ENCODE measurements at regions not wholly inside any gene's neighbourhood (a gene's known extent, or its start where the extent isn't known, plus 50 kb on each side); places are given as distances from the start of the nearest gene placed in this dataset.
"Not testable (repeated sequence)": the region's sequence is repeated elsewhere in the genome, so short reads cannot be mapped to it uniquely, and the experiment has no call there.

DNA sequence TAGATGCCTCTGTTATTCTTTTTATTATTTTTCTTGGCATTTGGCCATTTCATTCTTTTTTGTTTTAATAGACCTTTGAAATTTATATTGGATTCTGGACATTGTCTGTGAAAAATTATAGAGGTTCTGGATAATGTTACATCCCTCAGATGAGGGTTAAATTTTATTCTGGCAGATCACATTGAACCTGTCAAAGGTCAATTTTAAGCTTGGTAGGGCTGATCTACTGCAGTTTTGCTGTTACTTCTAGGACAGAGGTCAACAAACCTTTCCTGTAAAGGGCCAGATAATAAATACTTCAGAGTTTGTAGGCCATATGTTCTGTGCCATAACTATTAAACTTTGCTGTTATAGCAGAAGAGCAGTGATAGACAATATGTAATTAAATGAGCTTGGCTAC, 318.9 kb upstream of the DPPA4 start:
- no peak for DNase-seq (ENCODE audit: low read depth in 2 of 2)

DNA sequence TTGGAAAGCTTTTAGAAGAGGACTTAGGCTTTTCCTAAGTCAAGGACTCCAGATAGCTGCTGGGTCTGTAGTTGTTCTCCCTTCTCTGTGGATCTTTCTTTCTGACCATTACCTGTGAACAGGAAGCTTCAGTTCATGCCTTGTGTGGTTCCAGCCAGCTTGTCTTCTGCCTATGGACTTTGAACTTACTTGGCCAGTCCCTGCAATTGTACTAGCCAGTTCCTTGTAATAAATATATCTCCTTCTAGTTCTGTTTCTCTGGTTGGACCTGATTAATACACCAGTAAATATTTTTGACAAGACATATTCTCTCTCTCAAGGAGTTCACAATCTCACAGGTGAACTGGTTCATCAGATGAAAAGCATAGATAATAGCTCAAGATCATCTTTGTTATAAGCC, 341.3 kb upstream of the DPPA4 start:
- no peak for DNase-seq (ENCODE audit: low read depth in 2 of 2)

DNA sequence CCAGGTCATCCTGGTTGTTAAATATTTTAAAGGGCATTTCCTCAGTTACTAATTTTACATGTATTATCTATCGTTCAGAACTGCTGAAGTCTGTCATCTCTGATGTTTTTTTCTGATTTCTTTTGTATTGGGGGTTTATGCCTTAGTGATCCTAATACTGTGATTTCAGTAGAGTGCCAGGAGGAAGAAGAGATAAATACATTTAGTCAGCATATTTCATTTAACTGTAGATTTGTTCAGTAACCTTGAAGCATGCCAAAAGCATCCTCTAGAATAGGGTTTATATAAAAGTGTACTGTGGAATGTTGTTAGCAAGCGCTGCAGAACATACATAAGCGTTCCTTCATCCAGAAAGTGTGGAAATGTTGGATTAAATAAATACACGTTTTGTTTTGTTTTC, 342.3 kb upstream of the DPPA4 start:
- DNase-seq (ENCODE audit: low read depth in 2 of 2): no peak

- DNase-seq (ENCODE audit: low read depth in 2 of 2): no peak
These were observed 346.4 kb upstream of the DPPA4 start for GRCh38 chr3:109683746-109684145.

DNA sequence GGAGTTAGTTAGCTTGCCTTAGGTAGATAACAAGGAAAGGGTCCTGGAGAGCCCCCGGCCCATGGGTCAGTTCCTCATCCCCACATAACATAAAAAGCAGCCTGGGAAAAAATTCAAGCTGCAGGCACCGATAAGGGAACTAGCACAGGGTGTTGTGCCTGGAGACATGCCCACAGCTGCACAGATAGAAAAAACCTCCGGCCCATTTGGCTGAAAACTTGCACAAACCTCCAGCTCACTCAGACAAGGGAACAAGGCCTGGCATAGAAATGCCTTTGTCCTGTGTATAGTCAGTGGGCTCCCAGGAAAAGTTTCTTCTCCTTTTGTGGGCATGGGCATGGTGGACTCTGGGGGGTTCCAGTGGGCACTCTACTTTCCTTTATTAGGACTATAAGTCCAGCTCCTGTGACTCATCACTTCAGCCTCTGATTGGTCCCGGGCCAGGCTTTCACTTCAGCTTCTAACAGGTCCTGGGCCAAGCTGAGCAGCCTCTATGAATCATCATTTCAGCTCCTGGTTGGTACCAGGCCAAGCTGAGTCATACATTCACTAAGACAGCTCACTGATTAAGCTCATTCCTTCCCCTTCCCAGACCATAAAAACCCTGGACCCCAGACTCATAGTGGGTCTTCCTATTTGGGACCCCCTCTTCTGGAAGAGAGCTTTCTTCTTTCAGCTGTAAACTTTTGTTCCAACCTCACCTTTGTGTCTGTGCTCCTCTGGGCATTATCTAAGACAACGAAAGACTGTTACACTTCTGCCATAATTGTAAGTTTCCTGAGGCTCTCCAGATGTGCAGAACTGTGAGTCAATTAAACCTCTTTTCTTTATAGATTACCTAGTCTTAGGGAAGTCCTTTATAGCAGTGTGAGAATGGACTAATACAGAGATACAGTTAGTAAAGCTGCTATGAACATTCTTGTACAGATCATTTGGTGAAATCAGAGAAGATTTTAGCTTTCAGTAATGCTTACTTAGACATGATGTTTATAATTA, 348.0 kb upstream of the DPPA4 start:
- peak; percentile 90 to 92 for DNase-seq (ENCODE audit: low read depth in 2 of 2)

- no peak for DNase-seq (ENCODE audit: low read depth in 2 of 2)
These were observed 350.3 kb upstream of the DPPA4 start for GRCh38 chr3:109687626-109688025.

- DNase-seq (ENCODE audit: low read depth in 2 of 2): no peak
These were observed 359.6 kb upstream of the DPPA4 start for GRCh38 chr3:109696932-109697331.

DNA sequence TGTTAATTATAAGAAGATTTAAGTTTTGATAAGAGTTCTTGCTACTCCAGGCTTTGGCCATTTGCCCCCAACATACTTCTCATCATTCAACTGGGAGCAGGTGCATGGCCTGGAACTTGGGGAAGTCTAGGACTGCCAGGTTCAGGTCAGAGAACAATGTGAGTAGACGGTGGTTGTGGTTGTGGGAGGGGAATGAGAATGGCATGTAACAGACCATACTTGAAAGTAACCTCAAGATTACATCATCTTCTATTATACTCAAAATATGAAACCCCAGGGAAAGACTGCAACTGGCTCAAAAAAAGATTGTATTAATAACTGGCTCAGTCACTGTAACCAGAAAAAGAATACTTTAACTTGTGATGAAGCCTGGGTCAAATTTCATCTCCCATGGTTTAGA, 364.9 kb upstream of the DPPA4 start:
- no peak for DNase-seq (ENCODE audit: low read depth in 2 of 2)

GRCh38 chr3:109702976-109703375, 365.6 kb upstream of the DPPA4 start:
- DNase-seq (ENCODE audit: low read depth in 2 of 2): no peak

DNA sequence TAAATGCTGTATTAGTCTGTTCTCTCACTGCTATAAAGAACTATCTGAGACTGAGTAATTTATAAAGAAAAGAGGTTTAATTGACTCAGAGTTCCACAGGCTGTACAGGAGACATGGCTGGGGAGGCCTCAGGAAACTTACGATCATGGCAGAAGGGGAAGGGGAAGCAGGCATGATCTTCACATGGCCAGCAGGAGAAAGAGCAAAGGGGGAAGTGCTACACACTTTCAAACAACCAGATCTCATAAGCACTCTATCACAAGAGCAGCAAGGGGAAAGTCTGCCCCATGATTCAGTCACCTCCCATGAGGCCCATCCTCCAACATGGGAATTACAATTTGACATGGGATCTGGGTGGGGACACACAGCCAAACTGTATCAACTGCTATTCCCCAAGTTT, 367.8 kb upstream of the DPPA4 start:
- DNase-seq (ENCODE audit: low read depth in 2 of 2): not testable (repeated sequence)

DNA sequence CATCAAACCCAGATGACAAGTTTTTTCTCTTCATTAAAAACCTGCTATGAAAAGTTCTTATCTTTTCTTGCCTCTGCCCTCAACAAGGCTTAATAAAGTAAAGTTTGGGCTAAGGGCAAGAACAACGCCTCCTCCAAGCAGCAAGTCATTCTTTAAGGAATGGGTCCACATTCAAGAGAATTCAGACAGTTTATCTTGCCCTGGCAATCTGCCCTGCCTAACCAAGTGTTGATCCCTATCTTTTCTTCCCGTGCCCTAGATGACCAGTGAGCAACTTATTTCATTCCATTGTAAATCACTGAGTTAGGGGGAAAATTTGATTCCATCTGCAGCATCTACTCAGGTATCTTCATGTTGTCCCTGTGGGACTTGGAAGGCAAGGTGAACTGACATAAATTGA, 370.3 kb upstream of the DPPA4 start:
- DNase-seq (ENCODE audit: low read depth in 2 of 2): no peak

GRCh38 chr3:109713288-109713687, 375.9 kb upstream of the DPPA4 start:
- DNase-seq (ENCODE audit: low read depth in 2 of 2): no peak

- DNase-seq (ENCODE audit: low read depth in 2 of 2): no peak
These were observed 378.4 kb upstream of the DPPA4 start for GRCh38 chr3:109715707-109716106.

GRCh38 chr3:109718850-109719249, 381.5 kb upstream of the DPPA4 start:
- DNase-seq (ENCODE audit: low read depth in 2 of 2): no peak

DNA sequence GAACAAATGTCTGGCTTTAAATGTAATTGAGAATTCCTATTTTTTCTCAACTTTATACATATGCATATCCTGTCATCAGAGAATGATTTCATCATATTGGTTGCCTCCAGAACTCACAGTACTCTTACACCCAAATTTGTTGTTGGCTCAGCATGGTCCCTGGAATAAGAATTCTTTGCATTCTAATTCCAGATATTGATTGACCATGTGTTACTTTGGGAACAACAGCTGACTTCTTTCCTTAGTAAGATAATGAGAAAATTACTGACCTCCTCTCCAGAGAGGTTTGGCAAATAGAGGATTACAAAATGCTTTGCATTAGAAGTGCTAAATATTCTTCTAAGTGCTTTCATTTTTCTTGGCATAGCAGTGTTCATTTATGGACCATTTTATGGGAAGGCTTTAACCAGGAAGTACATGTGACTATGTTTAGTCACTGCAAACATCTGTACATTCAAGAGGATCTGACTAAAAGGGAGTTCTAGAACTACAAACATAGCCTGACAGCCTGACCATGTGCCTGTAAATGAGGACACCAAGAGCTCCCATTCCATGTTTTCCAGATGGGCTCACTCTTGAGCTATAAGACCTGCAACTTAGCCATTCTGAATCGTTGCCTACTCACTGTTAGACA, 391.6 kb upstream of the DPPA4 start:
- DNase-seq (ENCODE audit: low read depth in 2 of 2): no peak

GRCh38 chr3:109731639-109732473, 394.5 kb upstream of the DPPA4 start:
- peak; percentile 5 to 13 for DNase-seq (ENCODE audit: low read depth in 2 of 2)

DNA sequence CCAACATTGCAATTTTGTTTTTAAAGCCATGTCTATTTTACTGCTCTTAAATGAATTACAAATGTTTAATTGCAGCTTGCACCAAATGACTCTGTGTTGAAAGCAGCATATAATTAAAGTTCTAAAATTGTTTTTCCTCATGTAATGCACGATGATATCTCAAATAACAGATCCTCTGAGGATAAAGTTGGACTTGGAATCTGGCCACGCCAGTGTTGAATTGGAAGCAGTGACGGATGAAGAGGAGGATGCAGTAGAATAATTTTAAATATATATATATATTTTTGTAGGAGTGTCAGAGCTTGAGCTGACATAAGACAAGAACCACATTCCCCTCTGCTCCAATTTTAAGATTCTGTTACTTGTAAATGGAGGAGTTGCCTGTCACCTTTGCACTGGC, 406.6 kb upstream of the DPPA4 start:
- DNase-seq (ENCODE audit: low read depth in 2 of 2): no peak

GRCh38 chr3:109772520-109772919, 435.2 kb upstream of the DPPA4 start:
- no peak for DNase-seq (ENCODE audit: low read depth in 2 of 2)

GRCh38 chr3:109774108-109774507, 436.8 kb upstream of the DPPA4 start:
- DNase-seq (ENCODE audit: low read depth in 2 of 2): no peak

GRCh38 chr3:109784285-109784684, 446.9 kb upstream of the DPPA4 start:
- no peak for DNase-seq (ENCODE audit: low read depth in 2 of 2)

DNA sequence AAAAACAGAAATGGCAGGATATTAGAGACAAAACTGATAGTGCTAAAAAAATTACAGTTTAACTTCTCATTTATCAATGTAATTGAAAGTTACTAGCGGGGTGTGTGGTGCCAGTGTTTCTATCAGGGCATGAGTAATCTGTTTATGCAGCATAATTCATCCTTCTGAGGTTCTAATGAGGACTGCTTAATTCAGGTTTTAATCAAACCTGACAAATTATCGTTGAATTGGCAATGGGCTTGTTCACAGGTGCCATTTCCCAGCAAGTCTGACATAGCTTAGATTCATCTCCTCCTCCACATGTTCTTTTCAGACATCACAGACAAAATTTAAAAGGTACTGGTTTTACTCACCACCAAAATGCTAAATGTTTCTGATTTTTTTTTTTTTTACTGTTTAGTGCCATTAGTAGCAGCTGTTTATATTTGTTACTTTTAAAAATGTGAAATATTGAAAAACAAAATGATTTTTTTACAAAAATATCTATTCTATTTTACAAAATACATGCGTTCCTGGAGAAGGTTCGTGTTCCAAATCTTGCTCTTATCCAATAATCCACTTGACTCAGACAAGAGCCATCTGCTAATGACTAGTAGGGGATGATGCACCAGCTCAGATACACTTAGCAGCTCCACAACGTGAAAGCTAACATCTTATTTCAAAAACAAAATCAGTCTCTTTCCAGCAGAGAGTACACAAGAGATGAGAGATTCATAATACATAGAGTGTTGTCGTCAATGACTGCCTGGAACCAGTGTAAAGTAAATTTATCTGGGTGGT, 447.7 kb upstream of the DPPA4 start:
- DNase-seq (ENCODE audit: low read depth in 2 of 2): no peak
